HepG2 (cell line): ENCODE measurements at regions not wholly inside any gene's neighbourhood (a gene's known extent, or its start where the extent isn't known, plus 50 kb on each side); places are given as distances from the start of the nearest gene placed in this dataset.

ENCODE experiments used
- ATAC-seq: fragments of 200-7000 bp; cut with Tn5 transposase; 3 replicates; pipeline ENCODE4 v1.9.1; 2020; ENCODE audit warnings: mild to moderate bottlenecking, moderate library complexity
- BruUV-seq: library from RNA; stranded (reverse); fragments of 400-500 nt; replicated peaks from 2 replicates; lab custom pipeline; 2021; lab: Mats Ljungman, UMichigan
- CTCF ChIA-PET: fragments of 300-600 bp; formaldehyde crosslinking; extraction: SDS; loops from one replicate; lab custom pipeline; 2021; ENCODE audit warnings: low total read pairs, inconsistent platforms, low intra/inter-chr PET ratio; lab: Yijun Ruan, JAX
- POLR2A ChIA-PET: fragments of 350-600 bp; sonication (Branson Sonifier 250); formaldehyde crosslinking; loops from one replicate; lab custom pipeline; 2020; ENCODE audit warnings: antibody characterized with exemption, inconsistent platforms; lab: Yijun Ruan, JAX
- DNase-seq: peaks from one replicate; pipeline ENCODE4 v3.0.0-alpha.2; 2015; ENCODE audit warnings: low spot score
- FAIRE-seq: peaks from 3 replicates; lab custom pipeline; 2011; peaks lifted over from hg19 to GRCh38; lab: Jason Lieb, UNC
- H2AFZ ChIP-seq: one replicate; pipeline ENCODE4 v1.6.1; 2011; ENCODE audit warnings: low read length, inconsistent platforms
- H3K27ac ChIP-seq: fragments of 300-600 bp; 3 replicates; pipeline ENCODE4 v1.8.0; 2011; ENCODE audit warnings: mixed run types, mild to moderate bottlenecking, mixed read lengths, low read length, inconsistent platforms; ENCODE audit not compliant: insufficient read depth; ENCODE audit errors: extremely low read length
- H3K27me3 ChIP-seq, 2 experiments: fragments of 200-600 bp in 1 of 2; 2 replicates in 1 of 2; 3 replicates in 1 of 2; pipeline versions ENCODE4 v1.6.0 to v1.8.0; 2011; ENCODE audit warnings: low read length in 2 of 2, mild to moderate bottlenecking in 2 of 2, moderate library complexity in 2 of 2, inconsistent platforms in 1 of 2; ENCODE audit not compliant: insufficient read depth in 2 of 2, control insufficient read depth in 1 of 2
- H3K36me3 ChIP-seq, 2 experiments: fragments of 200-600 bp in 1 of 2; replicated peaks in 1 of 2; 2 replicates in 1 of 2; 3 replicates in 1 of 2; pipeline versions ENCODE4 v1.5.1 to v1.8.0; 2011; ENCODE audit warnings: low read length in 2 of 2, inconsistent platforms in 1 of 2; ENCODE audit not compliant: insufficient read depth in 2 of 2, control insufficient read depth in 1 of 2
- H3K4me1 ChIP-seq: 2 replicates; pipeline ENCODE4 v1.5.1; 2012; ENCODE audit warnings: low read length, inconsistent platforms; ENCODE audit not compliant: insufficient read depth
- H3K4me2 ChIP-seq: 2 replicates; pipeline ENCODE4 v1.6.0; 2011; ENCODE audit warnings: low read depth, low read length, inconsistent platforms
- H3K4me3 ChIP-seq, 3 experiments: fragments of 200-600 bp in 1 of 3; sonication (generic), shearing (Covaris generic) in 1 of 3; replicated peaks in 1 of 3; 2 replicates each; pipeline ENCODE4 v1.5.1; 2011 to 2016; ENCODE audit warnings: low read length in 3 of 3, inconsistent platforms in 2 of 3, low read depth in 2 of 3, mild to moderate bottlenecking in 2 of 3, control low read depth in 1 of 3, mixed read lengths in 1 of 3; ENCODE audit not compliant: insufficient read depth in 1 of 3
- H3K79me2 ChIP-seq: one replicate; pipeline ENCODE4 v1.6.1; 2011; ENCODE audit warnings: low read length, inconsistent platforms; ENCODE audit not compliant: insufficient read depth
- H3K9ac ChIP-seq: 2 replicates; pipeline ENCODE4 v1.6.0; 2011; ENCODE audit warnings: mild to moderate bottlenecking, low read depth, low read length, inconsistent platforms; ENCODE audit not compliant: insufficient read depth
- H3K9me3 ChIP-seq: 2 replicates; pipeline ENCODE4 v1.5.1; 2012; ENCODE audit warnings: mild to moderate bottlenecking, low read length
- H4K20me1 ChIP-seq: 2 replicates; pipeline ENCODE4 v1.6.0; 2011; ENCODE audit warnings: inconsistent platforms, mild to moderate bottlenecking, low read length, moderate library complexity; ENCODE audit not compliant: insufficient read depth
- EP300 ChIP-seq, 3 experiments: sonication (generic) in 1 of 3; formaldehyde crosslinking in 1 of 3; IDR thresholded peaks; 2 replicates each; pipeline versions ENCODE4 v1.5.1 to v1.6.1; 2011 to 2020; ENCODE audit warnings: low read depth in 2 of 3, low read length in 2 of 3, borderline replicate concordance in 1 of 3, improper control_type of control experiment in 1 of 3, mild to moderate bottlenecking in 1 of 3, missing genetic modification reagents in 1 of 3, moderate library complexity in 1 of 3
- RNF219 ChIP-seq: sonication (generic); formaldehyde crosslinking; IDR thresholded peaks from 2 replicates; pipeline ENCODE4 v1.5.0; 2020; ENCODE audit warnings: mild to moderate bottlenecking, missing genetic modification reagents
- TEAD3 ChIP-seq: optimal IDR thresholded peaks from 2 replicates; pipeline ENCODE3; 2016; ENCODE audit warnings: borderline replicate concordance
- ZNF138 ChIP-seq: sonication (generic); formaldehyde crosslinking; IDR thresholded peaks from 2 replicates; pipeline ENCODE4 v1.5.0; 2020; ENCODE audit warnings: mild to moderate bottlenecking, low read depth, missing genetic modification reagents
- ZNF619 ChIP-seq: sonication (generic); formaldehyde crosslinking; IDR thresholded peaks from 2 replicates; pipeline ENCODE4 v1.4.0; 2020; ENCODE audit warnings: mild to moderate bottlenecking, missing genetic modification reagents
- ZNF720 ChIP-seq: sonication (generic); formaldehyde crosslinking; IDR thresholded peaks from 2 replicates; pipeline ENCODE4 v1.4.0; 2020; ENCODE audit warnings: missing genetic modification reagents
- WGBS: methylation state at CpG from one replicate; pipeline ENCODE4 v1.1.6; 2017; ENCODE audit warnings: low lambda C conversion rate; 5-methylcytosine and 5-hydroxymethylcytosine counted together
- in situ Hi-C: cut with HindIII; loops from 2 replicates; pipeline ENCODE4 v1.10.0; 2017; ENCODE audit warnings: low pct_unique_long_range_greater_than_20kb; ENCODE audit not compliant: extremely low pct_ligation_motif_present
- intact Hi-C: fragments of 100-400 bp; cut with micrococcal nuclease; formaldehyde crosslinking; loops from one replicate; pipeline ENCODE4 v1.10.0; 2022; ENCODE audit not compliant: unreplicated experiment

- no peaks in the 10 kb centered on the region for H3K36me3 ChIP-seq
- no peaks in the 10 kb centered on the region for H3K4me1 ChIP-seq
- DNase-seq (no peak), FAIRE-seq (no peak), ATAC-seq (no peak)
- no peak overlapping the region for H3K4me3 ChIP-seq
- no peak for TF ChIP-seq TEAD3 (CRISPR knock-in tag)
- no peak for TF ChIP-seq EP300 (IDR thresholded peaks at IDR 0.05; ENCODE audit: low read depth in 2 of 2, low read length in 2 of 2)
- no peak for TF ChIP-seq EP300 (CRISPR knock-in tag; IDR thresholded peaks at IDR 0.05; ENCODE audit: borderline replicate concordance)
- no peak for TF ChIP-seq RNF219 (CRISPR knock-in tag)
- no peak for TF ChIP-seq ZNF138 (CRISPR knock-in tag)
- no peak for TF ChIP-seq ZNF619
- no peak overlapping the region for H3K27ac ChIP-seq
- WGBS, result 80% methylated on average over 1 of the region's 4 CpGs
- no TSS peak for BruUV-seq
- H3K9me3 ChIP-seq, result no peaks in the 10 kb centered on the region
- H4K20me1 ChIP-seq, result no peaks in the 10 kb centered on the region
- in situ Hi-C loops, result no loop called here
- H3K79me2 ChIP-seq, result no peaks in the 10 kb centered on the region
- H3K9ac ChIP-seq, result no peak overlapping the region
- H2AFZ ChIP-seq, result no peak overlapping the region
- no peak overlapping the region for H3K4me2 ChIP-seq
- intact Hi-C loops, result no loop called here
- peaks cover 6 to 54% of the 10 kb centered on the region in 2 experiments; a peak in 3 of 5 replicates for H3K27me3 ChIP-seq
- POLR2A ChIA-PET, result no interaction called here
- CTCF ChIA-PET, result no interaction called here
These were observed 181.1 kb downstream of the PTPN20 start for GRCh38 chr10:47092376-47092775.

- Histone ChIP-seq H4K20me1 (no peaks in the 10 kb centered on the region), H3K4me1 (no peaks in the 10 kb centered on the region), H3K79me2 (no peaks in the 10 kb centered on the region), H3K27me3 (peaks cover 6 to 54% of the 10 kb centered on the region in 2 experiments; a peak in 3 of 5 replicates), H3K9ac (no peak overlapping the region), H3K9me3 (no peaks in the 10 kb centered on the region), H3K4me3 (no peak overlapping the region), H2AFZ (no peak overlapping the region), H3K4me2 (no peak overlapping the region), H3K27ac (no peak overlapping the region), H3K36me3 (no peaks in the 10 kb centered on the region)
- intact Hi-C loops, result no loop called here
- 22% methylated on average over 5 of the region's 5 CpGs for WGBS
- ChIA-PET CTCF (no interaction called here), POLR2A (no interaction called here)
- BruUV-seq, result no TSS peak
- FAIRE-seq (no peak), DNase-seq (no peak), ATAC-seq (no peak)
- in situ Hi-C loops, result no loop called here
- no peak for TF ChIP-seq ZNF720 (CRISPR knock-in tag)
These were observed 181.6 kb downstream of the PTPN20 start for GRCh38 chr10:47092831-47093230.
